HEK293T (cell line): ENCODE measurements at regions not wholly inside any gene's neighbourhood (a gene's known extent, or its start where the extent isn't known, plus 50 kb on each side); places are given as distances from the start of the nearest gene placed in this dataset.

Source experiments
- CTCF ChIA-PET: fragments of 350-600 bp; formaldehyde crosslinking; extraction: SDS; loops from one replicate; lab custom pipeline; 2021; ENCODE audit warnings: antibody characterized with exemption, inconsistent platforms; lab: Yijun Ruan, JAX
- POLR2A ChIA-PET: fragments of 350-600 bp; formaldehyde crosslinking; extraction: SDS; loops from one replicate; lab custom pipeline; 2020; ENCODE audit warnings: antibody characterized with exemption, inconsistent platforms; lab: Yijun Ruan, JAX
- DNase-seq: peaks from one replicate; pipeline ENCODE4 v3.0.0; 2012; ENCODE audit warnings: mixed read lengths; ENCODE audit errors: extremely low spot score
- ARNT ChIP-seq: fragments of 450-650 bp; IDR thresholded peaks from 2 replicates; pipeline ENCODE4 v1.6.1; 2017; ENCODE audit warnings: mild to moderate bottlenecking
- BHLHE40 ChIP-seq: fragments of 450-650 bp; IDR thresholded peaks from 2 replicates; pipeline ENCODE4 v1.6.1; 2016; ENCODE audit warnings: mild to moderate bottlenecking, moderate library complexity, borderline replicate concordance
- CTBP1 ChIP-seq: fragments of 450-650 bp; IDR thresholded peaks from 2 replicates; pipeline ENCODE4 v1.6.1; 2016; ENCODE audit warnings: borderline replicate concordance
- ELF4 ChIP-seq: fragments of 450-650 bp; IDR thresholded peaks from 2 replicates; pipeline ENCODE4 v1.6.1; 2017; ENCODE audit warnings: antibody characterized with exemption
- FOXA1 ChIP-seq: fragments of 450-650 bp; IDR thresholded peaks from 2 replicates; pipeline ENCODE4 v1.6.1; 2016; ENCODE audit warnings: mild to moderate bottlenecking
- FOXK2 ChIP-seq: fragments of 450-650 bp; IDR thresholded peaks from 2 replicates; pipeline ENCODE4 v1.6.1; 2016; ENCODE audit warnings: mild to moderate bottlenecking
- FOXM1 ChIP-seq: fragments of 450-650 bp; IDR thresholded peaks from 2 replicates; pipeline ENCODE4 v1.6.1; 2017; ENCODE audit warnings: mild to moderate bottlenecking, borderline replicate concordance
- HDGF ChIP-seq: fragments of 450-650 bp; IDR thresholded peaks from 2 replicates; pipeline ENCODE4 v1.6.1; 2017; ENCODE audit warnings: antibody characterized with exemption, borderline replicate concordance
- L3MBTL2 ChIP-seq: fragments of 450-650 bp; conservative IDR thresholded peaks from 2 replicates; pipeline ENCODE4 v1.6.1; 2016; ENCODE audit warnings: mild to moderate bottlenecking
- LEF1 ChIP-seq: fragments of 450-650 bp; IDR thresholded peaks from 2 replicates; pipeline ENCODE4 v1.6.1; 2017; ENCODE audit warnings: mild to moderate bottlenecking, borderline replicate concordance
- NFRKB ChIP-seq: fragments of 450-650 bp; IDR thresholded peaks from 2 replicates; pipeline ENCODE4 v1.6.1; 2016; ENCODE audit warnings: mild to moderate bottlenecking, moderate library complexity
- PKNOX1 ChIP-seq: fragments of 450-650 bp; IDR thresholded peaks from 2 replicates; pipeline ENCODE4 v1.6.1; 2016
- SP1 ChIP-seq: fragments of 450-650 bp; IDR thresholded peaks from 2 replicates; pipeline ENCODE4 v1.6.1; 2017
- SUZ12 ChIP-seq: fragments of 450-650 bp; IDR thresholded peaks from 2 replicates; pipeline ENCODE4 v1.6.1; 2016; ENCODE audit warnings: mild to moderate bottlenecking
- TARDBP ChIP-seq: fragments of 450-650 bp; IDR thresholded peaks from 2 replicates; pipeline ENCODE4 v1.6.1; 2016
- ZNF384 ChIP-seq: fragments of 450-650 bp; IDR thresholded peaks from 2 replicates; pipeline ENCODE4 v1.6.1; 2016

- no peak for DNase-seq
- ChIA-PET CTCF (no interaction called here), POLR2A (no interaction called here)
- TF ChIP-seq SP1 = no peak
- no peak for TF ChIP-seq HDGF
- TF ChIP-seq BHLHE40 = no peak
- TF ChIP-seq ZNF384 = no peak
- no peak for TF ChIP-seq LEF1
- no peak for TF ChIP-seq TARDBP
- TF ChIP-seq ARNT = no peak
- no peak for TF ChIP-seq PKNOX1
- no peak for TF ChIP-seq NFRKB
- no peak for TF ChIP-seq CTBP1
- no peak for TF ChIP-seq FOXA1
- TF ChIP-seq ELF4 = no peak
- no peak for TF ChIP-seq FOXM1
- no peak for TF ChIP-seq SUZ12
- TF ChIP-seq FOXK2 = no peak
- no peak for TF ChIP-seq L3MBTL2
These were observed 203.9 kb downstream of the RAB38 start for GRCh38 chr11:87971354-87971753.

GRCh38 chr11:87970762-87971161, 204.5 kb downstream of the RAB38 start:
- CTCF ChIA-PET = no interaction called here
- TF ChIP-seq ARNT (no peak), FOXK2 (no peak), BHLHE40 (no peak), L3MBTL2 (no peak)
- POLR2A ChIA-PET = no interaction called here
- DNase-seq = no peak

- no peak for DNase-seq
- ChIA-PET CTCF (no interaction called here), POLR2A (interaction anchor here (0.5 kb wide), 1 partner anchor 58 kb away, joined by 3 read pairs; no protein-coding TSS in a partner anchor)
- no peak for TF ChIP-seq SP1
- TF ChIP-seq FOXK2 = no peak
- no peak for TF ChIP-seq NFRKB
- TF ChIP-seq L3MBTL2 = no peak
- TF ChIP-seq SUZ12 = no peak
- TF ChIP-seq LEF1 = no peak
- no peak for TF ChIP-seq HDGF
- TF ChIP-seq FOXM1 = no peak
- no peak for TF ChIP-seq ELF4
- TF ChIP-seq BHLHE40 = no peak
- no peak for TF ChIP-seq TARDBP
- TF ChIP-seq FOXA1 = no peak
- TF ChIP-seq ARNT = no peak
- TF ChIP-seq CTBP1 = no peak
- TF ChIP-seq PKNOX1 = no peak
These were observed 207.8 kb downstream of the RAB38 start for GRCh38 chr11:87967459-87967858.

GRCh38 chr11:87966694-87967093, 208.5 kb downstream of the RAB38 start:
- ChIA-PET POLR2A (interaction anchor here (0.5 kb wide), 1 partner anchor 57 kb away, joined by 3 read pairs; no protein-coding TSS in a partner anchor), CTCF (no interaction called here)
- no peak for DNase-seq
- TF ChIP-seq SP1 (no peak), FOXA1 (no peak), ELF4 (no peak), FOXK2 (no peak), SUZ12 (no peak), CTBP1 (no peak)

GRCh38 chr11:87966216-87966615, 209.0 kb downstream of the RAB38 start:
- no peak for DNase-seq
- ChIA-PET CTCF (no interaction called here), POLR2A (no interaction called here)
- TF ChIP-seq TARDBP = no peak
- no peak for TF ChIP-seq ELF4
- no peak for TF ChIP-seq ZNF384
- no peak for TF ChIP-seq FOXA1
- TF ChIP-seq CTBP1 = no peak
- no peak for TF ChIP-seq BHLHE40
- TF ChIP-seq SP1 = no peak
- TF ChIP-seq FOXK2 = no peak
- no peak for TF ChIP-seq ARNT
- no peak for TF ChIP-seq SUZ12
- TF ChIP-seq FOXM1 = no peak
- no peak for TF ChIP-seq PKNOX1

- no peak for DNase-seq
- TF ChIP-seq LEF1 (no peak), NFRKB (no peak), FOXM1 (no peak), ZNF384 (no peak), FOXK2 (no peak), SUZ12 (no peak), L3MBTL2 (no peak)
- CTCF ChIA-PET = interaction anchor here (0.7 kb wide), 1 partner anchor 308 kb away, joined by 3 read pairs; no protein-coding TSS in a partner anchor
- POLR2A ChIA-PET = no interaction called here
These were observed 213.6 kb downstream of the RAB38 start for GRCh38 chr11:87961606-87962005.

- ChIA-PET POLR2A (no interaction called here), CTCF (no interaction called here)
- no peak for TF ChIP-seq FOXM1
- no peak for TF ChIP-seq LEF1
- TF ChIP-seq ELF4 = no peak
- no peak for TF ChIP-seq HDGF
- no peak for TF ChIP-seq ZNF384
- TF ChIP-seq CTBP1 = no peak
- TF ChIP-seq NFRKB = no peak
- no peak for TF ChIP-seq TARDBP
- TF ChIP-seq FOXA1 = no peak
- TF ChIP-seq L3MBTL2 = no peak
- no peak for DNase-seq
These were observed 217.3 kb downstream of the RAB38 start for GRCh38 chr11:87957961-87958360.
